Neural cell (in vitro differentiated cells): ENCODE measurements at regions not wholly inside any gene's neighbourhood (a gene's known extent, or its start where the extent isn't known, plus 50 kb on each side); places are given as distances from the start of the nearest gene placed in this dataset.

Source experiments
- H2AFZ ChIP-seq: fragments of 200-600, 300-800 bp; sonication (generic), shearing (Covaris generic); 2 replicates; pipeline ENCODE4 v1.6.0; 2014; ENCODE audit warnings: low read depth, mild to moderate bottlenecking, antibody characterized with exemption, low read length, moderate library complexity
- H3F3A ChIP-seq: fragments of 200-600 bp; shearing (Covaris generic); 2 replicates; pipeline ENCODE4 v1.6.1; 2016; ENCODE audit warnings: mild to moderate bottlenecking, moderate library complexity, mixed read lengths, antibody characterized with exemption, low read length; ENCODE audit not compliant: insufficient read depth, poor library complexity, severe bottlenecking
- H3K27ac ChIP-seq: fragments of 200-600, 300-800 bp; sonication (generic), shearing (Covaris generic); 2 replicates; pipeline ENCODE4 v1.5.1; 2014; ENCODE audit warnings: mild to moderate bottlenecking, low read length, moderate library complexity
- H3K27me3 ChIP-seq: fragments of 300-800, 200-600 bp; sonication (generic), shearing (Covaris generic); 2 replicates; pipeline ENCODE4 v1.6.0; 2014; ENCODE audit warnings: mild to moderate bottlenecking, low read depth, low read length, moderate library complexity; ENCODE audit not compliant: insufficient read depth
- H3K36me3 ChIP-seq: fragments of 300-800, 200-600 bp; sonication (generic), shearing (Covaris generic); 2 replicates; pipeline ENCODE4 v1.5.1; 2014; ENCODE audit warnings: mild to moderate bottlenecking, antibody characterized with exemption, low read length, moderate library complexity; ENCODE audit not compliant: insufficient read depth
- H3K4me2 ChIP-seq: fragments of 300-800, 200-600 bp; sonication (generic), shearing (Covaris generic); 2 replicates; pipeline ENCODE4 v1.6.0; 2014; ENCODE audit warnings: mild to moderate bottlenecking, low read length
- H3K4me3 ChIP-seq: fragments of 300-800, 200-600 bp; sonication (generic), shearing (Covaris generic); 2 replicates; pipeline ENCODE4 v1.5.1; 2014; ENCODE audit warnings: mild to moderate bottlenecking, low read length, moderate library complexity
- H3K79me2 ChIP-seq: fragments of 200-600 bp; shearing (Covaris generic); replicated peaks from 2 replicates; pipeline ENCODE4 v1.6.0; 2014; ENCODE audit warnings: mild to moderate bottlenecking, low read length, moderate library complexity; ENCODE audit not compliant: insufficient read depth
- H3K9ac ChIP-seq: fragments of 300-800, 200-600 bp; sonication (generic), shearing (Covaris generic); 2 replicates; pipeline ENCODE4 v1.6.1; 2016; ENCODE audit warnings: mild to moderate bottlenecking, low read length, mixed read lengths
- H3K9me2 ChIP-seq: fragments of 200-600 bp; shearing (Covaris generic); 2 replicates; pipeline ENCODE4 v1.6.1; 2016; ENCODE audit warnings: mild to moderate bottlenecking, low read length, mixed read lengths; ENCODE audit not compliant: insufficient read depth
- H3K9me3 ChIP-seq: fragments of 200-600, 300-800 bp; sonication (generic), shearing (Covaris generic); 2 replicates; pipeline ENCODE4 v1.6.1; 2016; ENCODE audit warnings: mild to moderate bottlenecking, mixed run types, low read length, moderate library complexity, mixed read lengths
- H4K20me1 ChIP-seq: fragments of 200-600 bp; shearing (Covaris generic); 2 replicates; pipeline ENCODE4 v1.6.1; 2016; ENCODE audit warnings: mild to moderate bottlenecking, mixed run types; ENCODE audit not compliant: insufficient read depth
- EP300 ChIP-seq: fragments of 450-650 bp; conservative IDR thresholded peaks from 2 replicates; pipeline ENCODE4 v1.6.1; 2014; ENCODE audit warnings: antibody characterized with exemption, mild to moderate bottlenecking, moderate library complexity; ENCODE audit not compliant: poor library complexity, severe bottlenecking
- POLR2AphosphoS5 ChIP-seq: IDR thresholded peaks from 2 replicates; pipeline ENCODE4 v1.6.1; 2012
- RAD21 ChIP-seq: fragments of 450-650 bp; conservative IDR thresholded peaks from 2 replicates; pipeline ENCODE4 v1.6.1; 2014; ENCODE audit warnings: antibody characterized with exemption, mild to moderate bottlenecking, moderate library complexity
- SMC3 ChIP-seq: fragments of 450-650 bp; conservative IDR thresholded peaks from 2 replicates; pipeline ENCODE4 v1.6.1; 2014; ENCODE audit warnings: antibody characterized with exemption, mild to moderate bottlenecking, moderate library complexity; ENCODE audit not compliant: poor library complexity
- TAF1 ChIP-seq: IDR thresholded peaks from 2 replicates; pipeline ENCODE4 v1.6.1; 2012; ENCODE audit warnings: low read depth
- TF ChIP-seq, protein P1 (sequence below): IDR thresholded peaks from 2 replicates; pipeline ENCODE4 v1.6.1; 2012; ENCODE audit warnings: borderline replicate concordance
- TF ChIP-seq, protein P2 (sequence below): fragments of 450-650 bp; IDR thresholded peaks from 2 replicates; pipeline ENCODE4 v1.5.1; 2014; ENCODE audit warnings: antibody characterized with exemption, mild to moderate bottlenecking, moderate library complexity; ENCODE audit not compliant: poor library complexity, severe bottlenecking

DNA sequence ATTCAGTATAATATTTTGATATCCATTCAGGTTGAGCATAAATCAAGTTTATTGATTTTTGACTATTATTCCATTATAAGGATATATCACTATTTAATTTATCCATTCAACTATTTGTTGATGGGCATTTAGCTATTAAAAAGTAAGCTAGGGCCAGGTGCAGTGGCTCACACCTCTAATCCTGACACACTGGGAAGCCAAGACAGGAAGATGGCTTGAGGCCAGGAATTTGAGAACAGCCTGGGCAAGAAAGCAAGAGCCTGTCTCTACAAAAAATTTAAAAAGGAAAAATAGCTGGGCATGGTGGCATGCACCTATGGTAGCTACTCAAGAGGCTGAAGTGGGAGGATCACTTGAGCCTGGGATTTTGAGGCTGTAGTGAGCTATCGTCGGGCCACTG is 183.5 kb downstream of the HNMT start:
- Histone ChIP-seq H3K9me2 (no peaks in the 10 kb centered on the region), H3K4me2 (no peak overlapping the region), H3K27ac (no peak overlapping the region), H2AFZ (no peak overlapping the region), H3K27me3 (no peaks in the 10 kb centered on the region), H3F3A (no peaks in the 10 kb centered on the region), H3K9ac (no peak overlapping the region), H3K4me3 (no peak overlapping the region), H3K79me2 (no peaks in the 10 kb centered on the region), H4K20me1 (no peaks in the 10 kb centered on the region), H3K9me3 (no peaks in the 10 kb centered on the region), H3K36me3 (no peaks in the 10 kb centered on the region)
- TF ChIP-seq POLR2AphosphoS5 (no peak), TAF1 (no peak), SMC3 (no peak)
- TF ChIP-seq, protein P1, sequence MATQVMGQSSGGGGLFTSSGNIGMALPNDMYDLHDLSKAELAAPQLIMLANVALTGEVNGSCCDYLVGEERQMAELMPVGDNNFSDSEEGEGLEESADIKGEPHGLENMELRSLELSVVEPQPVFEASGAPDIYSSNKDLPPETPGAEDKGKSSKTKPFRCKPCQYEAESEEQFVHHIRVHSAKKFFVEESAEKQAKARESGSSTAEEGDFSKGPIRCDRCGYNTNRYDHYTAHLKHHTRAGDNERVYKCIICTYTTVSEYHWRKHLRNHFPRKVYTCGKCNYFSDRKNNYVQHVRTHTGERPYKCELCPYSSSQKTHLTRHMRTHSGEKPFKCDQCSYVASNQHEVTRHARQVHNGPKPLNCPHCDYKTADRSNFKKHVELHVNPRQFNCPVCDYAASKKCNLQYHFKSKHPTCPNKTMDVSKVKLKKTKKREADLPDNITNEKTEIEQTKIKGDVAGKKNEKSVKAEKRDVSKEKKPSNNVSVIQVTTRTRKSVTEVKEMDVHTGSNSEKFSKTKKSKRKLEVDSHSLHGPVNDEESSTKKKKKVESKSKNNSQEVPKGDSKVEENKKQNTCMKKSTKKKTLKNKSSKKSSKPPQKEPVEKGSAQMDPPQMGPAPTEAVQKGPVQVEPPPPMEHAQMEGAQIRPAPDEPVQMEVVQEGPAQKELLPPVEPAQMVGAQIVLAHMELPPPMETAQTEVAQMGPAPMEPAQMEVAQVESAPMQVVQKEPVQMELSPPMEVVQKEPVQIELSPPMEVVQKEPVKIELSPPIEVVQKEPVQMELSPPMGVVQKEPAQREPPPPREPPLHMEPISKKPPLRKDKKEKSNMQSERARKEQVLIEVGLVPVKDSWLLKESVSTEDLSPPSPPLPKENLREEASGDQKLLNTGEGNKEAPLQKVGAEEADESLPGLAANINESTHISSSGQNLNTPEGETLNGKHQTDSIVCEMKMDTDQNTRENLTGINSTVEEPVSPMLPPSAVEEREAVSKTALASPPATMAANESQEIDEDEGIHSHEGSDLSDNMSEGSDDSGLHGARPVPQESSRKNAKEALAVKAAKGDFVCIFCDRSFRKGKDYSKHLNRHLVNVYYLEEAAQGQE: no peak

DNA sequence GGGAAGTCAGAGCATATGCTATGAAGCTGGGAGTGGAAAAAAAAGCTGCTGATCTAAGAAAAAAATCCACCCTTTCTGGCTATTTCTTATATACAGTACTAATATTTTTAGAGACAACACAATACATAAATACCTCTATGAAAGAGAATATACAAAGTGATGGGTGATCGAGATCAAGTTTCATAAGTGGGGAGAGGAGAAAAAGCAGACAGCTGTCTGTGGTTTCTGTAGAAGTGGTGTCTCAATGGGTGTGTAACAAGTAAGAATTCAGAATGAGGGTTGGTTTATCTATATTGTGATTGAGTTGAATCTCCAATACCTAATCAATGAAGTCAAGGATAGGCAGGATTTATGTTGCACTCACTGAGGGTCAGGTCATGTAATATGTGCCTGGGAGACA is 191.0 kb downstream of the HNMT start:
- no peaks in the 10 kb centered on the region for H4K20me1 ChIP-seq
- H3K4me3 ChIP-seq: no peak overlapping the region
- H3K36me3 ChIP-seq: no peaks in the 10 kb centered on the region
- H3K79me2 ChIP-seq: no peaks in the 10 kb centered on the region
- no peaks in the 10 kb centered on the region for H3K9me3 ChIP-seq
- H3K9ac ChIP-seq: no peak overlapping the region
- H3K27ac ChIP-seq: no peak overlapping the region
- no peaks in the 10 kb centered on the region for H3K9me2 ChIP-seq
- H2AFZ ChIP-seq: no peak overlapping the region
- TF ChIP-seq TAF1: no peak
- TF ChIP-seq RAD21: no peak
- TF ChIP-seq, protein P2, sequence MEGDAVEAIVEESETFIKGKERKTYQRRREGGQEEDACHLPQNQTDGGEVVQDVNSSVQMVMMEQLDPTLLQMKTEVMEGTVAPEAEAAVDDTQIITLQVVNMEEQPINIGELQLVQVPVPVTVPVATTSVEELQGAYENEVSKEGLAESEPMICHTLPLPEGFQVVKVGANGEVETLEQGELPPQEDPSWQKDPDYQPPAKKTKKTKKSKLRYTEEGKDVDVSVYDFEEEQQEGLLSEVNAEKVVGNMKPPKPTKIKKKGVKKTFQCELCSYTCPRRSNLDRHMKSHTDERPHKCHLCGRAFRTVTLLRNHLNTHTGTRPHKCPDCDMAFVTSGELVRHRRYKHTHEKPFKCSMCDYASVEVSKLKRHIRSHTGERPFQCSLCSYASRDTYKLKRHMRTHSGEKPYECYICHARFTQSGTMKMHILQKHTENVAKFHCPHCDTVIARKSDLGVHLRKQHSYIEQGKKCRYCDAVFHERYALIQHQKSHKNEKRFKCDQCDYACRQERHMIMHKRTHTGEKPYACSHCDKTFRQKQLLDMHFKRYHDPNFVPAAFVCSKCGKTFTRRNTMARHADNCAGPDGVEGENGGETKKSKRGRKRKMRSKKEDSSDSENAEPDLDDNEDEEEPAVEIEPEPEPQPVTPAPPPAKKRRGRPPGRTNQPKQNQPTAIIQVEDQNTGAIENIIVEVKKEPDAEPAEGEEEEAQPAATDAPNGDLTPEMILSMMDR: no peak
- no peak overlapping the region for H3K4me2 ChIP-seq
- no peaks in the 10 kb centered on the region for H3F3A ChIP-seq
- H3K27me3 ChIP-seq: no peaks in the 10 kb centered on the region

DNA sequence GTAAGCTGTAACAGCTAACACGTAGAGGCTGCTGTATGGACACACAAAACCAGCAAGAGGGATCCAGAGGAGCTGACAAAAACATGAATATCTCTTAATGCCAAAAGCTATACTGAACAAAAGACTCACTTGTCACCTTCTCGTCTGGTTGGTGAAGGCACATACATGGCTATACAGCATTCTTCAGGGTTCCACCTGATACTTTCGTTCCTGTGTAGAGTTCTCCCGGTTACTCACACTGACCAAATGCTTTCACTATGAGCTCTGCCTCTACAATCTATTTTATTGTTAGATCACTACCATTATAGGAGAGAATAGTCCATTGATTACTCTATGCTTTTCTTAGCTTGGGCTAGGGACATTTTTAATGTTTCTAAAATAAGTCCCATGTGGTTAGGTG is 193.1 kb downstream of the HNMT start:
- Histone ChIP-seq H2AFZ (no peak overlapping the region), H3K9ac (no peak overlapping the region), H3K36me3 (no peaks in the 10 kb centered on the region), H3K27me3 (no peaks in the 10 kb centered on the region), H3F3A (no peaks in the 10 kb centered on the region), H3K9me3 (no peaks in the 10 kb centered on the region), H3K9me2 (no peaks in the 10 kb centered on the region), H3K27ac (no peak overlapping the region), H3K79me2 (no peaks in the 10 kb centered on the region), H3K4me3 (no peak overlapping the region), H3K4me2 (no peak overlapping the region), H4K20me1 (no peaks in the 10 kb centered on the region)
- TF ChIP-seq TAF1 (no peak), EP300 (no peak), RAD21 (no peak), POLR2AphosphoS5 (no peak)
